GM18499 (cell line): ENCODE measurements at regions not wholly inside any gene's neighbourhood (a gene's known extent, or its start where the extent isn't known, plus 50 kb on each side); places are given as distances from the start of the nearest gene placed in this dataset.
"Not testable (repeated sequence)": the region's sequence is repeated elsewhere in the genome, so short reads cannot be mapped to it uniquely, and the experiment has no call there.

Experiments used
- ATAC-seq: cut with Tn5 transposase; IDR thresholded peaks from one replicate; pipeline ENCODE4 v1.9.1; 2021; ENCODE audit warnings: moderate number of reproducible peaks; ENCODE audit not compliant: insufficient read depth, unreplicated experiment

DNA sequence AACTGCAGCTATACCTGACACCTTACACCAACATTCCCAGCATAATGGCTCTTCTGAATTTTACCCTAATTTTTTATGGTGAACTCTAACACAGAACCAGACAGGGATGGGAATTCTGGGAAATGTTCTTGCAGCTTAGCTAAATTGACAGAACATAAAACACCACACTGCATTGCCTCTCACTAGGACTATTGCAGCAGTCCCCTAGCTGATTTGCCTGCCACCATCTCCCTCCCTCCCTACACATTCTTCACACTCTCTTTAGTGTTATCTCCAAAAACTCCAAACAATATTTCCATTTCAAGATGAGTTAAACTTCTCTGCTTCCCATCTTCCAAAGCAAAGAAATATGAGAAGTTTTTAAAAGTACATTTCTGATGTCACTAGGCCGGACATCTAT, 733.9 kb upstream of the INTU start:
- no peak for ATAC-seq

DNA sequence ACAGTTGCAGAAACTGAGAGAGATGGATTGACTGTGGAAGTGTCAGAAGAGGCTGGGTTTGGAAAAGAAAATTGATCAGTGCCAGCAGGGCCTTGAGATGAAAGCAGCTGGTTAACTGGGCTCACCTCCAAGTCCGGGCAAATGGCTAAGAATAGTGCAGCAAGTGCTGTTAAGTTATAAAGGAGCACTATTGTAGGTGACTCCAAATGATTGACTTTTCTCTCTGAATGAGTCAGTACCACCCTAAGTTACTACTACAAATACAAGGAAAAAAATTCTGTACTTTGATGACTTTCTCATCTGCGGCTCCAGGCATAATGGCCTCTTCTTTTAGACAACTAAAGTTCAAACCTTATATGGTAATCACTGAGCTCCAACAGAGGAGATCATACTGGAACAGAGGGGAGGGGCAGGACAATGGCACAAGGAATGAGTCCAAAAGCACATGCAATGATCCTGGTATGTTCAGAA, 733.4 kb upstream of the INTU start:
- no peak for ATAC-seq

DNA sequence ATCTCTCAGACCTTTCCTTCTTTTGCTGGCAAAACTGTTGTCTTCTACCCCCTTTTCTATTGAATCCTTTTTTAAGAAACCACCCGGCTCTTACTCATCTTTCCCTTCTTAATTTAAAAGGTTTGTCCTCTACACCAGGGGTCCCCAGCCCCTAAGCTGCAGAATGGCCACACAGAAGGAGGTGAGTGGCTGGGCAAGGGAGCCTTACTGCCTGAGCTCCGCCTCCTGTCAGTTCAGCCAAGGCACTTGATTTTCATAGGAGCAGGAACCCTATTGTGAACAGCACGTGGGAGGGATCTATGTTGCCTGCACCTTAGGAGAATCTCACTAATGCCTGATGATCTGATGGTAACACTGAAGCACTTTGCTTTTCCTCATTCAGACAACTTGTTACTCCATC, 726.3 kb upstream of the INTU start:
- ATAC-seq: no peak

DNA sequence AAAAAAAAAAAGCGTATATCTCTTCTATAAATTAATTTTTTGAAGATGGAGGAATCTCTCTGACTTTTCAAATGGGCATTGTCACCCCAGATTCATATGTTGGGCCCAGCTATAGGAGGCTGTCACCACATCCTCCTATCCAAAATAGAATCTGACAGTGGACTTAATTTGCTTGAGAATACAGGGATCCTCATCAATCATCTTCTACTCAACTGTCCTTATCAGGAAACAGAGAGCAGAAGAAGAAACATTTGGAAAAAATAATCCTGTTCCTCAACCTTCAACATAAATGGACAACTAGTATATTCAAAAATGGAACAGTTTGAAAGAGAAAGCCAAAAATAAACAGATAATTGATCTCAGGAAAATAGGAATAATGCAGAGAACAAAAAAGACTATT, 725.4 kb upstream of the INTU start:
- no peak for ATAC-seq

DNA sequence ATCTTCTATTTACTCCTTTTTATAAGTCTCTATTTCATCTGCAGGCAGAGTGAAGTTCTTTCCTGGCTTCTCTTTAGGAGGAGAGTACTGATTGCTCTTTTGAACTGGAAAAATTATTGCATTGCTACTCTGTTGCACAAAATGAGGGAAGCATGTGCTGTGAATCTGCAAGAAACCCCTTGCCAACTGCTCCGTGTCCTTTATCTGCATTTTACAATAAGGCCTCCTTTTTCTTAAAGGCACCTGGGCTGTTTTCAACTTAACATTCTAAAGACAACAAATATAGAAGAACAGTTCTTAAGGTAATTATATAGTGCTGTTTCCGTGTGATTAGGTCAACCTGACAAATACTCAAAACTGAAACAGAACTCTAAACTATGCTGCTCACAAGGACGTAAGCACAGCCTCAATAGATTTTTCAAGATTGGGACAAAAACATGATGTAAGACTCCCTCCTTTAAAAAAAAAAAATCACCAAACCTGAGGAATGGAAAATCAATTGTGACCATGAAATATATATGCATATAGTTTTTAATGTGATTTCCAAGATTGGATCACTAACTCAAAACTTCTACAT, 716.6 kb upstream of the INTU start:
- ATAC-seq: no peak

DNA sequence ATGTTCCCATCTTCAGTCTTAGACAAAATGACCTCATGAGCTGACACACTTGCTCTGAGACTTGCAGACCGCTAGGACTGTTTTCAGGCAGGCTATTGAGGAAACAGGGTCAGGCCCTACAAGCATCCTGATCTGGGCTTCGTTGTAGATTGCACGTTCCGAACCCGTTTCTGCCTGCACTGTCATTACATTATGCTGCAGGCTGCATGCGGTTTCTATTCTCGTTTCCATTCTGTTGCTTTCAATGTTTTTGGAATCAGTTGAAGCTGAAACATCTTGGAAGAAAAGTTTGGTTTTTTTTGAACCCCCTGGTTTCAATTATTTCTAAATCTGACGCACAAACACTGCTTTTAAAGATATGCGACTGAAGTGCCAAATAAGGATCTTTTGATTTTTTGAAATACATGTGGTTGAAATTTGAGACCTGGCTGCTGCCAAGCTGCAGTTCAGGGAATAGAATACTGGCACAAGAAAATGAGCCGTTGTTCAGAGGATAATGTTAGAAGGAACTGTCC, 716.1 kb upstream of the INTU start:
- no peak for ATAC-seq

DNA sequence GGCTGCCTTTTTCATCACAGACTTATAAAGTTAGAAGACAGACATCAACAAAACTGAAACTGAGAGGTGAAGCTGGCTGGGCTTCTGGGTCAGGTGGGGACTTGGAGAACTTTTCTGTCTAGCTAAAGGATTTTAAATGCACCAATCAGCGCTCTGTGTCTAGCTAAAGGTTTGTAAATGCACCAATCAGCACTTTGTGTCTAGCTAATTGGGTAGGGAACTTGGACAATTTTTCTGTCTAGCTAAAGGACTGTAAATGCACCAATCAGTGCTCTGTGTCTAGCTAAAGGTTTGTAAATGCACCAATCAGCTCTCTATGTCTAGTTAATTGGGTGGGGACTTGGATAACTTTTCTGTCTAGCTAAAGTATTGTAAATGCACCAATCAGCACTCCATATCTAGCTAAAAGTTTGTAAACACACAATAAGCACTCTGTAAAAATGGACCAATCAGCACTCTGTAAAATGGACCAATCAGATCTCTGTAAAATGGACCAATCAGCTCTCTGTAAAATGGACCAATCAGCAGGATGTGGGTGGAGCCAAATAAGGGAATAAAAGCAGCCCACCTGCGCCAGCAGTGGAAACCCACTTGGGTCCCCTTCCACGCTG, 710.3 kb upstream of the INTU start:
- not testable (repeated sequence) for ATAC-seq

DNA sequence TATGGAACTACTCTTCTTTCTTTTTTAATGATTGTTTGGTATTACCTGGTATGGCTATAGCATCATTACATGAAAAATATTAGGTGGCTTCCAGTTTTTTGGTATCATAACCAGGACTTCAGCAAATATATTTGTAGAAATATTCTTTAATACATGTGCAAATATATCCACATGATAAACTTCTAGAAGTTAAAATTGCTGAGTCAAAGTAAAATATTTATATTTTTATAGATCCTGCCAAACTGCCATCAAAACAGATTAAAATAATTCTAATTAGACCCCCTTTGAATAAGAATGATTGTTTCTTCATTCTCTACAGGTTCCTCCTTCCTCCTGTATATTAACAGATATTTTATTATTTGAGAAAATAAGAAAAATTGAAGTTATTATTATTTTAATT, 708.5 kb upstream of the INTU start:
- ATAC-seq: no peak

DNA sequence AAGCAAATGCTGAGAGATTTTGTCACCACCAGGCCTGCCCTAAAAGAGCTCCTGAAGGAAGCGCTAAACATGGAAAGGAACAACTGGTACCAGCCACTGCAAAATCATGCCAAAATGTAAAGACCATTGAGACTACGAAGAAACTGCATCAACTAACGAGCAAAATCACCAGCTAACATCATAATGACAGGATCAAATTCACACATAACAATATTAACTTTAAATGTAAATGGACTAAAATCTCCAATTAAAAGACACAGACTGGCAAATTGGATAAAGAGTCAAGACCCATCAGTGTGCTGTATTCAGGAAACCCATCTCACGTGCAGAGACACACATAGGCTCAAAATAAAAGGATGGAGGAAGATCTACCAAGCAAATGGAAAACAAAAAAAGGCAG, 702.7 kb upstream of the INTU start:
- ATAC-seq: not testable (repeated sequence)

DNA sequence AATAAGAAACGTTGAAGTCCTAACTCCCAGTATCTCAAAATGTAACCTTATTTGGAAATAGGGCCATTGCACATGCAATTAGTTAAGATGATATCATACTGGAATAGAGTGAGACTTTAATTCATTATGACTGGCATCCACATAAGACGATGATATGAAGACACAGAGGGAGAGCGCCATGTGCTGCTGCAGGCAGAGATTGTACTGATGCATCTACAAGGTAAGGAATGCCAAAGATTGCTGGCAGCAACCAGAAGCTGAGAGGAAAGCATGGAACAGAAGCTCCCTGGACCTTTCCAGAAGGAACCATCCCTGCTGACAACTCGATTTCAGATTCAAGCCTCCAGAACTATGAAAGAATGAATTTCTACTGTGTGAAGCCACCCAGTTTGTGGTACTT, 697.0 kb upstream of the INTU start:
- no peak for ATAC-seq

DNA sequence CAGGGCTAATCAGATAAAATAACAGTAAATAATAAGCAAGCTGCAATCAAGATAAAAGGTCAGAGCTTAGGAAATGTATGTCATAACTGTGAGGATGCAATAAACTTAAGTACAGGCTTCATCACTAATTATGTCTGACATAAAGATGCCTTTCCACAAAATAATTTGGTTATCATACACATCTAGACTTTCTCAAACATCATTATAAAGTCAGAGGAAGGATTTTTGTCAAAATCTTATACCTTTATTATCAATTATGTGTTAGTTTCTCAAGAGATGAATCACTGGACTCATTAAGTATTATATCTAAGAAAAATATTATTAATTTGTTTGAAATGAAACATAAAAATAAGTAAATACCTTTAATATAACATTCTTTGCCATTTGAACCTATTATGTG, 695.4 kb upstream of the INTU start:
- ATAC-seq: no peak

DNA sequence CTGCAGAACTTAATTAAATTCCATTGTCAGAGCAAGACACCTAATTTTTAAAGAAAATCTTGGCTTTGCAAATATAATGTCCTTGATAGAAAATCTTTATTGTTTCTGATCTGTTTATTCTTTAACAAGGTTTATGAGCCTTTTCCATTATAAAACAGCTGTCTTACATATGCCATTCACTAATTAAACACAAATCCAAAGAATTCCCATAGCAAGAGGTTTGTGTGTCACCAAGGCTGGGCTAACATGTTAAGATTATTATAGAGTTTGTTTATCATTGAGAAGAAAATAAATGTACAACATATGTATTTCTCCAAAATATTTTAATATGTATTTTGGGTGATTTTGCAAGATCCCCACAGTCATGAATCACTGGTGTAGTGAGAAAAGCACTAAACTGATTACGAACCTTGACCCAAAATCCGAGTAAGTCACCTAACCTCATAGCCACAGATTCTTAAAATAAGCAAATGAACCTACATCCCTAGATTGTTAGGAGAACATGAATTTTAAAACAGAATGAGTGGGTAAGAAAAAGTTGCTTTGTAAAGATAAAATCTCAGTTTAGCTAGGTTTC, 694.8 kb upstream of the INTU start:
- ATAC-seq: no peak

DNA sequence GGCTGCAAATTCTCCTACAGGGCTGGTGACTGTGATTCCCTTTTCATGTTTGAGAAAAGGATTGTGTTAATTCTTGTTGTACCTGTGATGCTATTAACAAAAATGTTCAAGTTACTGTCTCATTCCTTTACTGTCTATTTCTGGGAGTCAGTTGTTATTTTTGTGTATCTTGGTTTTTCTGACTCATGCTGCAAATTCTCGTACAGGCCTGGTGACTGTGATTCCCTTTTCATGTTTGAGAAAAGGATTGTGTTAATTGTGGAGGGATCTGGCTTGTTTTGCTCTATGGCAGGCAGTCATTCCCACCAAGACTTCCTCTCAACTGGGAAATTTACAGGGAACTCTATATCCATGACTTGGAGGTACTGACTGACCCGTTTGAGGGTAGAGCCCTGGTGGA, 693.4 kb upstream of the INTU start:
- no peak for ATAC-seq

DNA sequence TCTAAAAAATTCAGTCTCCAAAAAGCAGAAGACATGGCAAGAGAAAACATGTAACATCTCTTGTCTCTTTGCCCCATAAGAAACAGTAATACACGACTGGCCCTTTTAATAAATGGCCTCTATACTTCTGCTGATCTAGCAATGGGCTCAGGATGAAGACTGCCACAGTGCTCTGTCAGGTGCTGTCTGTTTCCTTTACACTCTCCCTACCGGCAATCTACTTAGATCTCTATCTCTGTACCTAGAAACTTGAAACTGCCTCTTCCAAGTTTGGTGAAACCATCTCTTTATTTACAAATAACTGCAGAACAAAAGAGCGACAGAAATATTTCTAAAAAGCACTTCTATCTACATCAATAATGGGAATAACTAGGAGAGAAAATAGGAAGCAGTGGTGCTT, 685.2 kb upstream of the INTU start:
- no peak for ATAC-seq

DNA sequence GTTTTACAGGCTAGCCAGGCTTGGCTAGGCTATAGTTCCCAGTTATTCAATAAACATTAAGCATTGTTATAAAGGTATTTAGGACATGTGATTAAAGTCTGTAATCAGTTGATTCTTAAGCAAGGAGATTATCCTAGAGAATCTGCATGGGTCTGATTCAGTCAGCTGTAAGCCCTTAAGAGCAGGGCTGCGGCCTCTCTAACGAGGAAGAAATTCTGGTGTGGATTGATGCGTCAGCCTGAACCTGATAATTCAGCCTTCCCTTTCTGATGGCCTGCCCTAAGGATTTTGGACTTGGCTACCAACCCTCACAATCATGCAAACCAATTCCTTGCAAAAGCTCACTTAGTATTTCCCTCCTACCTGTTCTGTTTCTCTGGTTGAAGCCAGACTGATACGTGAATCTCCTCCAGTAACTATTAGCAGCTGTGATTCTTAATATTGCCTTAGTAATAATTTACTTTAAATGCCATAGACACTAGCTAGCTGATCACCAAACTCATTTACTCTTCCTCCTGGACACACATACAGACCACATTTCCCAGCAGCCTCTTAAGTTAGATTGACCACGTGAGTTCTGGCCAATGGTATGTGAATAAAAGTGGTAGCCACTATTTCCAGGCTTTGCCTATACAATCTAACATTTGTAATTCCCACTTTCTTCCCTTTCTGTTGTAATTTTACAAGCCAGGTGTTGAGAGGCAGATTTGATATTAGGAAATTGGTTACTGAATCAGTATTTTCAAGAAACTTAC, 678.0 kb upstream of the INTU start:
- no peak for ATAC-seq

DNA sequence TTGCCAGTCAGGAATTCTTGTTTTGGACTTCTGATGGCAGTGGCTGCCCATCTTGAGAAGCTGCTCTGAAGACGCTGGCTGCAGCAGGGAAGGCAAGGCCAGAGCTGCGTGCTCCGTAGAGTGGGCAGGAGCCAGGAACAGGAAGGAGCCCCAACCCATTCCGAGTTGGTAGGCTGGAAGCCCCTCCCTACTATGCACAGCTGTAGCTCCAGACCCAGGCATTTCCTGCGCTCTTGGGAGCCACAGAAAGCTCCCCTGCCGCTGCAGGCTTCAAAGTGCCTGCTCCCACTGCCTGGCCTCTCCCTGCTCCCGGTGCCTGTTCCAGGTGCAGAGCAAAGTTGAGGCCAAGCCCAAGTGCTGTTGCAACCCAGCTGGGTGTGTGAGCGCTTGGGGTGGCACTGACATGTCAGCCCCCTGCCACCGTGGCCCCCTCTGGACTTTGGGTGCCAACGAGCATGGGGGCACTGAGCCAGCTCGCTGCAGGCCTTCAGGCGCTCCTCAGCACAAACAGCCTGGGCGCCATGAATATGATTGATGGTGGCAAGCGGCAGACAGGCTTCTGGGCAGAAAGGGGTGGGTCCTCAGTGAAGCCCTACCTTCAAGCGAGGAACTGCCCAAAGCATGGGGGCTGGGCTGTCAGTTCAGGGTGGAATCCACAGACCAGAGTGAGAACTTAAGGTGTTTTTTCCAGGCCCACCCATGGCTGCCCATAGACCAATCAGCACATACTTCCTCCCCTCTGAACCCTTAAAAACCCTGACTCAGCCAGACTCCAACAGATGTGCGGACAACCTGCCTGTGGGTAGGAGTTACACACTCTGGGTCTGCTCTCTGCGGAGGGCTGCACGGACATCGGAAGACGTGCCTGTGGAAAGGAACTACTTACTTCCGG, 677.2 kb upstream of the INTU start:
- ATAC-seq: no peak

DNA sequence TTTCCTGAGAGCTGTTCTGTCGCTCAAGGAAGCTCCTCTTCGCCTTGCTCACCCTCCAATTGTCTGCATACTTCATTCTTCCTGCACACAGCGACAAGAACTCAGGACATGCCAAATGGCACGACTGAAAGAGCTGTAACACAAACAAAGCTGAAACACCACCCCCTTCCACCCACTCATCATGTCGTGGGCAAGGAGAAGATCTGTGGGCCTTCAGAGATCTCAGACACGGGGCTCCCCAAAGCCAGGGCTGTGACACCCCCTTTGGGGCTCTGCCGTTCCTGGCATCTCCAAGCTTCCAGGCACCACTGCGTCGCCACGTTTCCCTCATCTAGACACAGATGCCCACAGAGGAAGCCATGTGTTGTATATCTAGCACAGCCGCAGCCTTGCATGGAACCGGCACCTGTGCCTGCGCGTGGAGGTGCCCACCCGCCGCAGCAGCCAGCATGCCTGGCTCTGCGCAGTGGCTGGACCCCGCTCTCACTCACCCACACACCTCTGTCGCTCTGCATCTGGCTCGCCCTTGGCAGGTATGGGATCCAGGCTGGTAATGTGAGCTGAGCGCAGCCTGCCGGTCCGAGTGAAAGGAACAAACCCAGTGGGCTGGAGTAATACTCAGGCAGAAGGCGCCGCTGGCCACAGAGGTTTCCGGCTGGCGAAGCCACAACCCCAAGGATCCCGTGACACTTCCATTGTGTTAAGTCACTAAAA, 676.4 kb upstream of the INTU start:
- no peak for ATAC-seq

DNA sequence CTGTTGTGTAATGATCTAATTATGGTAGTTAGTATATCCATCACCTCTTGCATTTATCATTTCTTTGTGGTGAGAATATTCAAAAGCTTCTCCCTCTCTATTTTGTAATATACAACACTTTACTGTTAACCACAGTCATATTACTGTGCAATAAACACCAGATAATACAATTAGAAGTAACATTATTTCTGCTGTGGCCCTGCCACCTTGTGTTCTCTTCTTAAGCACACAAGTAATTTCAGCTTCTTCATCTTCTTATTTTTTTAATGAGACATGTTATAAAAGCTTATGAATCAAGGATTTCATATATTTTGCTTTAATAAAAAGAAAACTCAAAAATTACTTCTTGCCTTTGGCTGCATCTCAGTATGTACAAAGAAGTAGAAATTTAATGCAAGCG, 675.2 kb upstream of the INTU start:
- ATAC-seq: no peak

DNA sequence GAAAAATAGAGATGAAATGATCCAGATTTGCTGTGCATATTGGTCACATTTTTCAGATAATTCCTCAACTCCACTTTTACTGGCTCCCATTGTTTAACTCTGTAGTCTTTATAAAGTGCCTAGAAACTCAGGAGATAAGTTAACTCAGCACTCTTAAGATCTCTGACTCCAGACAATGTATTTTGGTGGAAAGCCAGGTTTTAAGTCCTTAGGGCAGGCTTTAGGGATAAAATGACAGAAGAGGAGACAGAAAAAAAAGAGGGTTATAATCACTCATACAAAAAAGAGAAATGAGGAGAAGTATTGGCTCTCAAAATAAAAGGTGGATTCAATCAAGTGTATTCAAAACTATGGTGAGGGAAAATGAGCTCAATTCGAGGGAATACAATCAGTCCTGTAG, 674.8 kb upstream of the INTU start:
- no peak for ATAC-seq

DNA sequence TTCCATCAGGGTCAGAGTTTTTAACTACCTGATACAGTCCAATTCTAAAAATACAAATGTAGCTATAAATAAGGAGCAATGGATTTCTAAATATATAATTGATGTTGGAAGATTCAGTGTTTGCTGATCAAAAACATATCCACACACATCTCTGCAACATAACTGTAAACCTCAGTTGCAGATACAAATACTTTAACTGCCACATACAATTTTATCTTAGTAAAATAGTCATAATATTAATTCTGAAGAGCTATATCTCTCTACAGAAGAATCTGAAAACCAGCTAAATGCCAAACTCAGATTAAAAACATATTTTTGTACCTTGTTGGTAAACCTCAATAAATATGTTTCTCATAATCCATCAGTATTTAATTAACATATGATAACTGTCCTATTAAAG, 674.3 kb upstream of the INTU start:
- no peak for ATAC-seq
